Activated T-helper 17 cell treated with anti-CD3 and anti-CD28 coated beads, Interleukin-2, amount 50 U/mL, for 72 hours (primary cell): ENCODE measurements at regions not wholly inside any gene's neighbourhood (a gene's known extent, or its start where the extent isn't known, plus 50 kb on each side); places are given as distances from the start of the nearest gene placed in this dataset.
"Not testable (repeated sequence)": the region's sequence is repeated elsewhere in the genome, so short reads cannot be mapped to it uniquely, and the experiment has no call there.

Experiments used
- ATAC-seq: fragments of 150-1000 bp; cut with Tn5 transposase; replicated peaks from 2 replicates; pipeline ENCODE4 v1.10.0; 2021; ENCODE audit warnings: mild to moderate bottlenecking, moderate library complexity
- H3K27ac Mint-ChIP-seq: one replicate; pipeline ENCODE4 v1.8.0; 2022; ENCODE audit warnings: mixed read lengths
- H3K27me3 Mint-ChIP-seq: one replicate; pipeline ENCODE4 v1.8.0; 2022; ENCODE audit warnings: mixed read lengths
- H3K36me3 Mint-ChIP-seq: one replicate; pipeline ENCODE4 v1.8.0; 2022; ENCODE audit warnings: low read depth, mild to moderate bottlenecking, mixed read lengths
- H3K4me1 Mint-ChIP-seq: one replicate; pipeline ENCODE4 v1.8.0; 2022; ENCODE audit warnings: mixed read lengths
- H3K4me3 Mint-ChIP-seq: one replicate; pipeline ENCODE4 v1.8.0; 2022; ENCODE audit warnings: mild to moderate bottlenecking, mixed read lengths
- H3K9me3 Mint-ChIP-seq: one replicate; pipeline ENCODE4 v1.8.0; 2022; ENCODE audit warnings: mixed read lengths

DNA sequence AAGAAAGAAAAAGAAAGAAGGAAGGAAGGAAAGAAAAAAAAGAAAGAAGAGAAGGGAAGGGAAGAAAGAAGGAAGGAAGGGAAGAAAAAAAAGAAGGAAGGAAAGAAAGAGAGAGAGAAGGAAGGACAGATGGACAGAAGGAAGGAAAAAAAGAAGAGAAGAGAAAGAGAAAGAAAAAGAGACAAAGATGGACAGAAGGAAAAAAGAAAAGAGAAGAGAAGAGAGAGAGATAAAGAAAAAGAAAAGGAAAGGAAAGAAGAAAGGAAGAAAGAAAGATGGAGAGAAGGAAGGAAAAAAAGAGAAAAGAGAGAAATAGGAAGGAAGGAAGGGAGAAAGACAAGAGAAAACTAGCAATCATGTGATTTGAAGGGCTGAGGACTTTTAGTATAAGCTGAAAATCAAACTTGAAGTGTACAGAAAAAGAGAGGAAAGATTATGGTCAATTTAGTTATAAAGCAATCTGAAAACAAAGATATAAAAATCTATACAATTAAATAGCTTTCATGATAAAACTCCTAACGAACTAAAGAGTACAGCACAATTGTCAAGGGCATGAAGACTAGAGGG is 115.3 kb downstream of the LTN1 start:
- H3K27ac Mint-ChIP-seq, result peak overlapping the region; percentile 13
- no peak for ATAC-seq
- no peak overlapping the region for H3K4me3 Mint-ChIP-seq
- no peaks in the 10 kb centered on the region for H3K27me3 Mint-ChIP-seq
- peaks cover 76% of the 10 kb centered on the region for H3K36me3 Mint-ChIP-seq
- H3K9me3 Mint-ChIP-seq, result no peaks in the 10 kb centered on the region
- no peaks in the 10 kb centered on the region for H3K4me1 Mint-ChIP-seq

DNA sequence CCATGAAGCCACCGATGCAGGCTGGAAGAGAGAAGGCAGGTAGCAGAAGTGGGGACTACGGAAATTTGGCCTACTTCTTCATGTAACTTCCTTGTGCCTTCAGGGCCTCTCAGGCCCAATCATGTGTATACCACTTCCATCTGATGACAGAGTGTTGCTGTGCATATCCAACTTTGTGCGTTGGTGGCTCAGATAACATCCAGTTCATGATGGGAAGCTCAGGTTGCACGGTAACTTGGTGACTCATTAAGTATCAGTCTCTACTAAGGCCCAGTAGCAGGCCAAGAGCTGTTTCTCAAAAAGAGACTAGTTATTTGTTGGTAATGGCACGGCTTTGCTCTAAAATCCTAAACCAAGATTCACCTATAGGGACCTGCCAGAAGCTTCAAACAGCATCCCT is 117.6 kb downstream of the LTN1 start:
- Mint-ChIP-seq H3K27ac (no peak overlapping the region), H3K4me3 (no peak overlapping the region), H3K27me3 (no peaks in the 10 kb centered on the region), H3K36me3 (peaks cover 74% of the 10 kb centered on the region), H3K4me1 (no peaks in the 10 kb centered on the region), H3K9me3 (no peaks in the 10 kb centered on the region)
- no peak for ATAC-seq

DNA sequence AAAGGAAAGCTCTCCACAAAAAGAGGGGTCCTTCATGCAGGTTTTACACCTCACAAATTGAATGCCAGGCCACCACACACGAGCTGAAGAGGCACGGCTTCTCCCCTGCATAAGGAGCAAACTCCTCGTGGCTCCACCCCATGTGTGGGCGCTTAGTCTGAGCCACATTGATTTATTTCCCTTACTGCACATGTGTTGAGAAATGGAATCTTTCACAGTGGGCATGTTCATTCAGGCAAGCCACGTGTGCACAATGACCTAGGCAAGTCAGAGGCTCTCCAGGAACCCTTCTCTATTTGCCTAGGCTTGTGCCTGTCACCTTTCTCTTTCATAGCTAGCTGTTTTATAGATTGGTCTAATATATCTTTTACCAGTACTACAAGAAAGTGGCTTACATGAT is 120.5 kb downstream of the LTN1 start:
- ATAC-seq, result no peak
- Mint-ChIP-seq H3K36me3 (peaks cover 73% of the 10 kb centered on the region), H3K4me1 (no peaks in the 10 kb centered on the region), H3K4me3 (no peak overlapping the region), H3K27me3 (no peaks in the 10 kb centered on the region), H3K27ac (no peak overlapping the region), H3K9me3 (no peaks in the 10 kb centered on the region)

DNA sequence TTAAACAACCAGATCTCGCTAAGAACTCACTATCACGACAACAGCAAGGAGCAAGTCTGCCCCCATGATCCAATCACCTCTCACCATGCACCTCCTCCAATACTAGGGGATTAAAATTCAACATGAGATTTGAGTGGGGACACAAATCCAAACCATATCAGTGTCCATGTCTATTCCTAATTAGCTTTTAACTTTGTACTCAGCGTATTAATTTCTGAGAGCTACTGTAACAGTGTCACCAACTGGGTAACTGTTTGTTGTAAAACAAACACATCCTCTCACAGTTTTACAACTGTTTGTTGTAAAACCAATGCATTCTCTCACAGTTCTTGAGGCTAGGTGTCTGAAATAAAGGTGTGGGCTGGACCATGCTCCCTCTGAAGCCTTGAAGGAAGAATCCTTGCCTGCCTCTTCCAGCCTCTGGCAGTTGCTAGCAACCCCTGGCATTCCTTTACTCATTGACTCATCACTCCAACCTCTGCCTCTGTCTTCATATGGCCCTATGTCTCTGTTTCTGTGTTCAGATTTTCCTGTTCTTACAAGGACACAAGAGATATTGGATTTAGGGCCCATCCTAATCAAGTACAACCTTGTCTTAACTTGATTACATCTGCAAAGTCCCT is 121.2 kb downstream of the LTN1 start:
- H3K27ac Mint-ChIP-seq, result no peak overlapping the region

DNA sequence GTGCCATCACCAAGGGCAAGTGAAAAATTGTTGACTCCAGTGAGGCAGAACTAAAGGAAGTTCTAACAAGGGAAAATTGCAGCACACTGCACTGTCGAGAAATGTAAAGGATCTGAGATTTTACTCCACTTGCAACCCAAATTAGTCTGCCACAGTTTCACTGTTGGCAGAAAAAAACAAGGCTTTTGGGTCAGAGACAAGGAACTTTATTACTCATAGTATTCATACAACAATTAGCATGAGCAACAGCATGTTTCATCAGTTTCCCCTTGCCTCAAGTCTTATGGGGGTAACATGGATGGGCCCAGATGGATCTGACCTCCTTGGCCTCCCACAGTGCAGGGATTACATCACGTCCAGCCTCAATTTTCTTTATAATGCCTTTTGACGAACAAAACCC is 125.3 kb downstream of the LTN1 start:
- H3K9me3 Mint-ChIP-seq, result no peaks in the 10 kb centered on the region

More for the DNA sequence above, 121.2 kb downstream of the LTN1 start:
- no peaks in the 10 kb centered on the region for H3K27me3 Mint-ChIP-seq
- H3K4me3 Mint-ChIP-seq, result no peak overlapping the region
- no peak for ATAC-seq
- H3K4me1 Mint-ChIP-seq, result no peaks in the 10 kb centered on the region
- no peaks in the 10 kb centered on the region for H3K9me3 Mint-ChIP-seq
- peaks cover 66% of the 10 kb centered on the region for H3K36me3 Mint-ChIP-seq

DNA sequence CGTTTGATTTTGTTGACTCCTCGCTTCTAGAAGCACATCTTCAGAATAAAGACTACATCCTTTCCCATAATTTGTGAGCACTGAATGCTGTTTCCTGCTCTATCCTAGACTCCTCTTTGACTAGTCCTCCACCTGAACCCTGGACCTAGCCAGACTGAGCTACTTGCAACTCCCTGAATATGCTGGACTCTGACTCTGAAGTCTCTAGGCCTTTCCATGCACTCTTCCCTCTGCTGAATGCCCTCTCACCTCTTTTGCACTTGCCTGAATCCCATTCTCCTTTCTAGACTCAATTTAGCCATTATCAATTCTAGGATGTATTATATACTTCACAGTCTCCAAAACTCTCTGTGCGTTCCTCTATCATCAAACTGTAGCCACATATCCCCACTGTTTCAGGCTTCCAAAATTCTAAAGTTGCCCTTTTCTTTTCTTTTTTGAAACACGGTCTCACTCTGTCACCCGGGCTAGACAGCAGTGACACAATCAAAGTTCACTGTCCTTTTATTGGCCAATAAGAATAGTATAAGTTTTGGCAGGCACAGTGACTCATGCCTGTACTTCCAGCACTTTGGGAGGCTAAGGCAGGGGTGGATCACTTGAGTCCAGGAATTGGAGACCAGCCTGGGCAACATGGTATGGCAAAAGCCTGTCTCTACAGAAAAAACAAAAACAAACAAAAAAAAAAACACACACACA is 127.0 kb downstream of the LTN1 start:
- Mint-ChIP-seq H3K27ac (no peak overlapping the region), H3K36me3 (peaks cover 24% of the 10 kb centered on the region), H3K4me3 (no peak overlapping the region), H3K9me3 (no peaks in the 10 kb centered on the region), H3K4me1 (peaks cover 4% of the 10 kb centered on the region), H3K27me3 (no peaks in the 10 kb centered on the region)
- no peak for ATAC-seq

More for the DNA sequence above, 125.3 kb downstream of the LTN1 start:
- no peak overlapping the region for H3K27ac Mint-ChIP-seq
- peaks cover 35% of the 10 kb centered on the region for H3K36me3 Mint-ChIP-seq
- H3K27me3 Mint-ChIP-seq, result no peaks in the 10 kb centered on the region
- ATAC-seq, result no peak
- H3K4me1 Mint-ChIP-seq, result peaks cover 4% of the 10 kb centered on the region
- no peak overlapping the region for H3K4me3 Mint-ChIP-seq

DNA sequence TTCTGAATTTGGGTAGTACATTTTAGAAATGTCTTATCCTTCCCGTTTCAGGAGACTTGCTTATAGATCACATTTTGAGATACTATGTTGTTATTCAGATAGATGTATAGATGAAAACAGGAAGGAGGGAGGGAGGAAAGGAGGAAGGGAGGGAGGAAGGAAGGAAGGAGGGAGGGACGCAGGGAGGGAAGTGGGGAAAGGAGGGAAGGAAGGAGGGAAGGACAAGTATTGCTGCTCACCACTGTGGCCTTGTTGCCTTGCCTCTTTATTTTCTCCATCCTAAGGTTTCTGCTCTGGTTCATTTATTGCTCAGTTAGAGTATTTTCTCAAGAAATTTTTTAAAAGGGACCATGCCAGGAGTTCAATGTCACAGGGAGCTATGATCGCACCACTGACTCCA is 134.3 kb downstream of the LTN1 start:
- Mint-ChIP-seq H3K36me3 (peaks cover 6% of the 10 kb centered on the region), H3K27ac (no peak overlapping the region), H3K4me3 (no peak overlapping the region), H3K9me3 (no peaks in the 10 kb centered on the region), H3K27me3 (no peaks in the 10 kb centered on the region), H3K4me1 (no peaks in the 10 kb centered on the region)
- ATAC-seq, result no peak

DNA sequence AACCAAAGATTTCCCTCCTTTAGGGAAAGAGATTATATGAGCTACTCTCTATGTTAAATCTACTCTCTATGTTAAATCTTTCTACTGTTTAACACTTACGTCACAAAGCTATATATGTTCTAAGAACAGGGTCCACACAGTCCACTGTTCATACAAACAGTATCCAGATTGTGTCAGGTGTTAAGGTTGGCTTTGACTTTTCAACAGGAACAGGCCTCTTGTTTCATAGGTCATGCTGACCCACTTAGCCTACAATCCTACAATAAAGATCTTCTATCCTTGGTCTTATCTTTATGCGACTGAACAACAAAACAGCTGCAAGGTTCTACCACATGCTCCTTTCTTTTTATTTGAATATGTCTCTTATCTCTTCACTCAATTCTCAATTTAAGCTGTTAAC is 134.9 kb downstream of the LTN1 start:
- no peaks in the 10 kb centered on the region for H3K9me3 Mint-ChIP-seq
- H3K4me1 Mint-ChIP-seq, result no peaks in the 10 kb centered on the region
- no peak overlapping the region for H3K27ac Mint-ChIP-seq
- H3K36me3 Mint-ChIP-seq, result peaks cover 6% of the 10 kb centered on the region
- H3K4me3 Mint-ChIP-seq, result no peak overlapping the region
- ATAC-seq, result no peak
- no peaks in the 10 kb centered on the region for H3K27me3 Mint-ChIP-seq

DNA sequence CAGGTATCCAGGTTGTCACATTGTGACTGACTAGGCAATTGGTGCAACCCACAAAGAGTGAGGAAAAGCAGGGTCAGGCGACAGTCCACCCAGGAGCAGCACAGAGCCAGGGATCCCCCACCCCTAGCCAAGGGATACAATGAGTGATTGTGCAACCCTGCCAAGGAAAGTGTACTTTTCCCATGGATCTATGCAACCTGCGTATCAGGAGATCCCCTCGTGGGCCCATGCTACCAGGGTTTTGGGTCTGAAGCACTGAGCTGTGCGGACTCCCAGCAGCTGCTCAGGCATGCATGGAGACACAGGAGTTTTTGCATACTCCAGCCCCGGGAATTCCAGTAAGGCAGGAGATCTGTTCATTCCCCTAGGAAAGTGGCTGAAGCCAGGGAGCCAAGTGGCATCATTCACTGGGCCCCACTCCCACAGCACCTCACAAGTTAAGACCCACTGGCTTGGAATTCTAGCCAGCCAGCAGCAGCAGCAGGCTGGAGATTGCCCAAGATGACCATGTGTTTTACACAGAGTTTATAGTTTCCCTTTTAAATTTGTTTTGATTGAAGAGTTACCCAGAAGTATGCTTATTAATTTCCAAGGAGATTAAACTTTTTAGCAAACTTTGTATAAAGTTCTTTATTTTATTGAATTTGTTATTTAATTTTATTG is 136.0 kb downstream of the LTN1 start:
- ATAC-seq, result no peak
- H3K36me3 Mint-ChIP-seq, result no peaks in the 10 kb centered on the region
- no peaks in the 10 kb centered on the region for H3K4me1 Mint-ChIP-seq
- no peak overlapping the region for H3K27ac Mint-ChIP-seq
- H3K27me3 Mint-ChIP-seq, result no peaks in the 10 kb centered on the region
- H3K4me3 Mint-ChIP-seq, result no peak overlapping the region
- H3K9me3 Mint-ChIP-seq, result no peaks in the 10 kb centered on the region

DNA sequence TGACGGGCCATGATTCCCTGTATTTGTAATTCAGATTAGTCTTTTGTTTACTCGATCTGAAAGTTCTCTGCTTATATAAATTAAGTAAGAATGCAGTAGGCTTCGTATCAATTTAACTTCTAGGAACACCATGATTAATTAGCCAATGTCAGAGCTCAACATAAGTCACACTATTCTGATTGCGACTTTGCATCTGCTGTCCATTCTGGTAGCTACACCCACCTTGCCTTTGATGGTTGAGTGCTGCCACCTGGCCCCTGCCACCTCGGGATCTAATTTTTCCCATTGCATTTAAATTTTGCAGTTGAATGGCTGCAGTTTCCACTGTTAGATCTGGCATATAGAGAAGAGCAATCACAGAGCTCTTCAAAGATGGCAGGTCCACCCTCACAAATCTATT is 140.0 kb downstream of the LTN1 start:
- no peaks in the 10 kb centered on the region for H3K9me3 Mint-ChIP-seq
- no peaks in the 10 kb centered on the region for H3K27me3 Mint-ChIP-seq
- no peaks in the 10 kb centered on the region for H3K36me3 Mint-ChIP-seq
- H3K27ac Mint-ChIP-seq, result no peak overlapping the region
- peaks cover 5% of the 10 kb centered on the region for H3K4me1 Mint-ChIP-seq
- H3K4me3 Mint-ChIP-seq, result no peak overlapping the region
- ATAC-seq, result no peak

DNA sequence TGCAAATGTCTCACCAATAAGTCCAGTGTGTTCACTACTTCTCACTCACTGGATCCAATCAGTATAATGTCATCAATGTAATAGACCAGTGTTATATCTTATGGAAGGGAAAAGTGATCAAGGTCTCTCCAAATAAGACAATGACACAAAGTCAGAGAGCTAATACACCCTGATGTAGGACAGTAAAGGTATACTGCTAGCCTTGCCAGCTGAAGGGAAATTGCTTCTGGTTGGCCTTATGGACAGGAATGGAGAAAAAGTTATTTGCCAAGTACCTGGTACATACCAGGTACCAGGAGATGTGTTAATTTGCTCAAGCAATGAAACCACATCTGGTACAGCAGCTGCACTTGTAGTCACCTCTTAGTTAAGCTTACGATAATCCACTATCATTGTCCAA is 141.0 kb downstream of the LTN1 start:
- peaks cover 5% of the 10 kb centered on the region for H3K4me1 Mint-ChIP-seq
- ATAC-seq, result no peak
- H3K36me3 Mint-ChIP-seq, result no peaks in the 10 kb centered on the region
- H3K27ac Mint-ChIP-seq, result no peak overlapping the region
- H3K9me3 Mint-ChIP-seq, result no peaks in the 10 kb centered on the region
- no peaks in the 10 kb centered on the region for H3K27me3 Mint-ChIP-seq
- no peak overlapping the region for H3K4me3 Mint-ChIP-seq

DNA sequence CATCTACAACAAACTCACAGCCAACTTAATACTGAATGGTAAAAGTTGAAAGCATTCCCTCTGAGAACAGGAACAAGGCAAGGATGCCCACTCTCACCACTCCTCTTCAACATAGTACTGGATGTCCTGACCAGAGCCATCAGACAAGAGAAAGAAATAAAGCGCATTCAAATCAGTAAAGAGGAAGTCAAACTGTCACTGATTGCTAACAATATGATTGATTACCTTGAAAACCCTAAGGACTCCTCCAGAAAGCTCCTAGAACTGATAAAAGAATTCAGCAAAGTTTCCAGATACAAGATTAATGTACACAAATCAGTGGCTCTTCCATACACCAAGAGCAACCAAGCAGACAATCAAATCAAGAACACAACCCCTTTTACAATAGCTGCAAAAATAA is 153.4 kb downstream of the LTN1 start:
- not testable (repeated sequence) for H3K27ac Mint-ChIP-seq, H3K9me3 Mint-ChIP-seq, ATAC-seq, H3K36me3 Mint-ChIP-seq, H3K27me3 Mint-ChIP-seq, H3K4me3 Mint-ChIP-seq
- peaks cover 25% of the 10 kb centered on the region for H3K4me1 Mint-ChIP-seq

DNA sequence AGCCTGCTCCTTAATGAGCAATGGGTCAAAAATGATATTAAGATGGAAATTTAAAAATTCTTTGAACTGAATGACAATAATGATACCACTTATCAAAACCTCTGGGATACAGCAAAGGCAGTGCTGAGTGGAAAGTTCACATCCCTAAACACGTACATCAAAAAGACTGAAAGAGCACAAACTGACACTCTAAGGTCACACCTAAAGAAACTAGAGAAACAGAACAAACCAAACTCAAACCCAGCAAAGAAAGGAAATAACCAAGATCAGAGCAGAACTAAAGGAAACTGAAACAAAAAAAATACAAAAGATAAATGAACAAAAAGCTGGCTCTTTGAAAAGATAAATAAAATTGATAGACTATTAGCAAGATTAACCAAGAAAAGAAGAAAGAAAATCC is 155.3 kb downstream of the LTN1 start:
- Mint-ChIP-seq H3K4me3 (peak overlapping the region; percentile 13), H3K4me1 (peaks cover 35% of the 10 kb centered on the region), H3K27ac (peak overlapping the region; percentile 3)
- H3K36me3 Mint-ChIP-seq, H3K9me3 Mint-ChIP-seq, ATAC-seq, H3K27me3 Mint-ChIP-seq: not testable (repeated sequence)

DNA sequence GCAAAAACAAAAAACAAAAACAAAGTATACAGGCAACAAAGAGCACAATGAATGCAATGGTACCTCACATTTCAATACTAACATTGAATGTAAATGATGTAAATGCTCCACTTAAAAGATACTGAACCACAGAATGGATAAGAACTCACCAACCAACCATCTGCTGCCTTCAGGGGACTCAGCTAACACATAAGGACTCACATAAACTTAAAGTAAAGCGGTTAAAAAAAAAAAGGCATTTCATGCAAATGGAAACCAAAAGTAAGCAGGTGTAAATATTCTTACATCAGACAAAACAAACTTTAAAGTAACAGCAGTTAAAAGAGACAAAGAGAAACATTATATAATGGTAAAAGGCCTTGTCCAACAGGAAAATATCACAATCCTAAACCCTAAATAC is 156.1 kb downstream of the LTN1 start:
- not testable (repeated sequence) for H3K9me3 Mint-ChIP-seq, H3K27me3 Mint-ChIP-seq, ATAC-seq, H3K36me3 Mint-ChIP-seq
- Mint-ChIP-seq H3K4me3 (peak overlapping the region; percentile 67), H3K4me1 (peaks cover 41% of the 10 kb centered on the region), H3K27ac (peak overlapping the region; percentile 74)
